ENCODE measurements at regions not wholly inside any gene's neighbourhood (a gene's known extent, or its start where the extent isn't known, plus 50 kb on each side); places are given as distances from the start of the nearest gene placed in this dataset.

DNA sequence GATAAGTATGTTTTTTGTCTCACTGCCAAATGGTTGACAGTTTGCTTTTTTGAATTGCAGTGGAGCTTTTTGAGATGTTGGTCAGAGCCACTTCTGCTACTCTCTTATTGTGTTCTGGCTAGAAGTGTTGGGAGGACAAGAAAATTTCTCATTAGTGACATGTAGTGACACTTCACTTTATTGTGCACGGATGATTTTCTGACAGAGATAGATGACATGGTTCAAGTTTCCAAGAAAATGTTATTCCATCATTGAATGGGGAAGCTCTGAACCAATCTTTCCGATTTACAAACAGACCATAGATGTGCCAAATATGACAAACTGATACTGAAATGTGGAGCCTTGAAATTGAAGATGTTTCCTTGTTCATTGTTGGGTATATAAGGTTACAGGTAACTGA lies 558.9 kb upstream of the WWC1 start:
- Histone ChIP-seq H3K27me3 (ENCODE audit: control insufficient read depth, insufficient read depth, low read length) (no peaks in the 10 kb centered on the region), H3K9me3 (ENCODE audit: control insufficient read depth, insufficient read depth, low read length) (peaks cover 2% of the 10 kb centered on the region), H3K4me3 (ENCODE audit: low read length) (no peak overlapping the region), H3K4me1 (ENCODE audit: control insufficient read depth, insufficient read depth, low read length) (no peaks in the 10 kb centered on the region), H3K27ac (ENCODE audit: low read length) (no peak overlapping the region), H3K36me3 (ENCODE audit: control insufficient read depth, insufficient read depth, low read length) (no peaks in the 10 kb centered on the region)
- ATAC-seq = no peak
- Mint-ChIP-seq H3K36me3 (no peaks in the 10 kb centered on the region), H3K27ac (no peak overlapping the region), H3K4me3 (no peak overlapping the region), H3K27me3 (ENCODE audit: low read depth in 2 of 2) (no peaks in the 10 kb centered on the region), H3K9me3 (no peaks in the 10 kb centered on the region), H3K4me1 (no peaks in the 10 kb centered on the region)
- TF ChIP-seq, protein P1, sequence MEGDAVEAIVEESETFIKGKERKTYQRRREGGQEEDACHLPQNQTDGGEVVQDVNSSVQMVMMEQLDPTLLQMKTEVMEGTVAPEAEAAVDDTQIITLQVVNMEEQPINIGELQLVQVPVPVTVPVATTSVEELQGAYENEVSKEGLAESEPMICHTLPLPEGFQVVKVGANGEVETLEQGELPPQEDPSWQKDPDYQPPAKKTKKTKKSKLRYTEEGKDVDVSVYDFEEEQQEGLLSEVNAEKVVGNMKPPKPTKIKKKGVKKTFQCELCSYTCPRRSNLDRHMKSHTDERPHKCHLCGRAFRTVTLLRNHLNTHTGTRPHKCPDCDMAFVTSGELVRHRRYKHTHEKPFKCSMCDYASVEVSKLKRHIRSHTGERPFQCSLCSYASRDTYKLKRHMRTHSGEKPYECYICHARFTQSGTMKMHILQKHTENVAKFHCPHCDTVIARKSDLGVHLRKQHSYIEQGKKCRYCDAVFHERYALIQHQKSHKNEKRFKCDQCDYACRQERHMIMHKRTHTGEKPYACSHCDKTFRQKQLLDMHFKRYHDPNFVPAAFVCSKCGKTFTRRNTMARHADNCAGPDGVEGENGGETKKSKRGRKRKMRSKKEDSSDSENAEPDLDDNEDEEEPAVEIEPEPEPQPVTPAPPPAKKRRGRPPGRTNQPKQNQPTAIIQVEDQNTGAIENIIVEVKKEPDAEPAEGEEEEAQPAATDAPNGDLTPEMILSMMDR (IDR thresholded peaks at IDR 0.05) = no peak
- no peak for DNase-seq
- intact Hi-C loops (cut with micrococcal nuclease) = no loop called here
- 86% methylated on average over 2 of the region's 2 CpGs for WGBS (ENCODE audit: insufficient coverage)

DNA sequence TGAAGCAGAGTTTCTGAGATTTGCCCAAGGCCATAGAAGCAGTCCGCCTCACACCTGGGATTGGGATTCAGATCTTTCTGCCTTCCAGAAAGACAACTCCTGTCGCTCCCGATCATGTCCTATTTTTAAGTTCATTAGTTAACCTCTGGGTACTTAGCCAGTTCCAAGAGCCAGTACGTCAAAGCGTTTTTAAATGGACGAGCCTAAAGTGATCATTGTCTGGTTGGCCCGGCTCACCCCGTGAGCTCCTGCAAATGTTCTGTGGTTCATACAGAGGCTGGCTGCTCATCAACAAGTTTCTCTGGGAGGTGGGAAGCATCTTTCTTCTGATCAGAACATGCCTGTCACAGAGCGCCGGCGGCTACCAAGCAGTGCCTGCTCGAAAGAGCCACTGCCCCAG lies 554.5 kb upstream of the WWC1 start:
- no peaks in the 10 kb centered on the region for H3K9me3 Mint-ChIP-seq
- intact Hi-C loops (cut with micrococcal nuclease) = no loop called here
- H3K36me3 Mint-ChIP-seq = no peaks in the 10 kb centered on the region
- Histone ChIP-seq H3K9me3 (ENCODE audit: control insufficient read depth, insufficient read depth, low read length) (peaks cover 4% of the 10 kb centered on the region), H3K27me3 (ENCODE audit: control insufficient read depth, insufficient read depth, low read length) (no peaks in the 10 kb centered on the region), H3K27ac (ENCODE audit: low read length) (no peak overlapping the region), H3K4me1 (ENCODE audit: control insufficient read depth, insufficient read depth, low read length) (no peaks in the 10 kb centered on the region), H3K36me3 (ENCODE audit: control insufficient read depth, insufficient read depth, low read length) (no peaks in the 10 kb centered on the region), H3K4me3 (ENCODE audit: low read length) (no peak overlapping the region)
- TF ChIP-seq, protein P1 (IDR thresholded peaks at IDR 0.05) = no peak
- DNase-seq (no peak), ATAC-seq (no peak)
- H3K27ac Mint-ChIP-seq = no peak overlapping the region
- no peak overlapping the region for H3K4me3 Mint-ChIP-seq
- 93% methylated on average over 12 of the region's 12 CpGs for WGBS (ENCODE audit: insufficient coverage)
- no peaks in the 10 kb centered on the region for H3K27me3 Mint-ChIP-seq (ENCODE audit: low read depth in 2 of 2)
- H3K4me1 Mint-ChIP-seq = no peaks in the 10 kb centered on the region

DNA sequence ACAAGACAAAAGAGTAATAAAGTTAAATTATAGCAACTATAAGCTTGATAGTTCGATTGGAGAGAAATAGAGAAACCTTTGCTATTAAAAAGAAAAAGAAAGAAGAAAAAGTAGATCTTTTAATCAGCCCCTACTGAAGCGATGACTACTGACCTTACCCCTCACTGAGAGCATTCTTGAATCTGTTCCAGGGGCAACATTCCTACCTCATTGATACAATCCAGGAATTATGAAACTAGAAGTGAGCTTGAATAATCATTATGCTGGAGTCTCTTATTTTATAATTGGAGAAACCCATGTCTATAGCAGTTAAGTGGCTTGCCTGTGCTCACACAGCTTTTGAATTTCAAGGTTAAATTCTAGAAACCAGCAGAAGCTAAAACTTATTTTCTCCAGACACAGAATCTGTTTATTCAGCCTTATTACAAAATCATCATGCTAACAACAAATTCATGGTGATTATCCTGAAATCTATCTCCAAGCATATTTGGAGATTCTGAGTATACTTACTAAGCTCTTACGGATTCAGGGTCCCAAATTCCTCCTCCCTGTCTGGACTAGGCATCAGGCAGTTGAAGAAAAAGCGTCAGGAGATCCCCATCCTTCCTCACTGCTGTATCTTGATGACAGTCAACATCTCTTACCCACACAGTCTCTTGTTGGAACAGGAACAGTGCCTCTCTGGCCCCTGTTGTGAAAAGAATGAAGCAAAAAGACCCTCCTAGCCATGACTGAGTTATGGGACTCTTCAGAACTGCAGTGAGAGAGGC lies 547.6 kb upstream of the WWC1 start:
- DNase-seq (no peak), ATAC-seq (no peak)
- no peaks in the 10 kb centered on the region for H3K4me1 ChIP-seq (ENCODE audit: control insufficient read depth, insufficient read depth, low read length)
- Mint-ChIP-seq H3K27ac (no peak overlapping the region), H3K36me3 (no peaks in the 10 kb centered on the region), H3K4me1 (no peaks in the 10 kb centered on the region), H3K9me3 (peaks cover 4 to 5% of the 10 kb centered on the region in 2 donors), H3K27me3 (ENCODE audit: low read depth in 2 of 2) (no peaks in the 10 kb centered on the region), H3K4me3 (no peak overlapping the region)
- H3K4me3 ChIP-seq (ENCODE audit: low read length) = no peak overlapping the region
- H3K36me3 ChIP-seq (ENCODE audit: control insufficient read depth, insufficient read depth, low read length) = no peaks in the 10 kb centered on the region
- H3K27ac ChIP-seq (ENCODE audit: low read length) = no peak overlapping the region
- TF ChIP-seq, protein P1 (IDR thresholded peaks at IDR 0.05) = no peak
- intact Hi-C loops (cut with micrococcal nuclease) = no loop called here
- WGBS (ENCODE audit: insufficient coverage) = 71% methylated on average over 2 of the region's 4 CpGs
- no peaks in the 10 kb centered on the region for H3K27me3 ChIP-seq (ENCODE audit: control insufficient read depth, insufficient read depth, low read length)
- no peaks in the 10 kb centered on the region for H3K9me3 ChIP-seq (ENCODE audit: control insufficient read depth, insufficient read depth, low read length)

DNA sequence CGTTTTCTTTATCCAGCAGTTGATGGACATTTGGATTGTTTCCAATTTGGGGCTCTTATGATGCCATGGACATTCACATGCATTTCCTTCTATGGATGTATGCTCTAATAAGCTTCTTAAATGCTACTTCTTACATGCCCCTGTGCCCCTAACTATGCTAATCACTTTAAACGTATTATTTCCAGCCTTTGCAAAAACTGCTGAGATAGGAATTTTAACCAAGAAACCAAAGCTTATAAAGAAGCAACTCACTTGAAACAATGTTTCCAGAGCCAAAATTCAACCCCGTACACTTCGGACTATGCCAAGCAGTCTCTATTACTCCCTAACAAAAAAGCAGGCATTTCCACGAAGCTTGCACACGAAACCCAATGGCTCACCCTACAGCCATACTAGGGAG lies 545.6 kb upstream of the WWC1 start:
- TF ChIP-seq, protein P1 (IDR thresholded peaks at IDR 0.05) = no peak
- Histone ChIP-seq H3K27ac (ENCODE audit: low read length) (no peak overlapping the region), H3K9me3 (ENCODE audit: control insufficient read depth, insufficient read depth, low read length) (no peaks in the 10 kb centered on the region), H3K36me3 (ENCODE audit: control insufficient read depth, insufficient read depth, low read length) (no peaks in the 10 kb centered on the region), H3K4me3 (ENCODE audit: low read length) (no peak overlapping the region), H3K4me1 (ENCODE audit: control insufficient read depth, insufficient read depth, low read length) (no peaks in the 10 kb centered on the region), H3K27me3 (ENCODE audit: control insufficient read depth, insufficient read depth, low read length) (no peaks in the 10 kb centered on the region)
- 76% methylated on average over 6 of the region's 6 CpGs for WGBS (ENCODE audit: insufficient coverage)
- no peak for DNase-seq
- intact Hi-C loops (cut with micrococcal nuclease) = no loop called here
- H3K9me3 Mint-ChIP-seq = peaks cover 4 to 6% of the 10 kb centered on the region in 2 donors
- H3K36me3 Mint-ChIP-seq = no peaks in the 10 kb centered on the region
- no peaks in the 10 kb centered on the region for H3K27me3 Mint-ChIP-seq (ENCODE audit: low read depth in 2 of 2)
- ATAC-seq = no peak
- no peak overlapping the region for H3K4me3 Mint-ChIP-seq
- H3K27ac Mint-ChIP-seq = no peak overlapping the region
- H3K4me1 Mint-ChIP-seq = no peaks in the 10 kb centered on the region

Data from natural killer cell (primary cell).